OCI-LY7 (cell line): ENCODE measurements at regions not wholly inside any gene's neighbourhood (a gene's known extent, or its start where the extent isn't known, plus 50 kb on each side); places are given as distances from the start of the nearest gene placed in this dataset.

Experiments used
- BruUV-seq: library from RNA; stranded (reverse); fragments of 400-500 nt; replicated peaks from 2 replicates; lab custom pipeline; 2021; lab: Mats Ljungman, UMichigan
- CTCF ChIA-PET: fragments of 300-600 bp; sonication (Branson Sonifier 250); formaldehyde crosslinking; loops from one replicate; lab custom pipeline; 2022; ENCODE audit warnings: antibody characterized with exemption; ENCODE audit not compliant: unreplicated experiment; lab: Charles Lee
- POLR2A ChIA-PET: fragments of 300-600 bp; sonication (Branson Sonifier 250); formaldehyde crosslinking; loops from one replicate; lab custom pipeline; 2022; ENCODE audit warnings: antibody characterized with exemption; lab: Charles Lee
- DNase-seq: peaks from one replicate; pipeline ENCODE4 v3.0.0-alpha.2; 2015; ENCODE audit warnings: low spot score
- H2AFZ ChIP-seq: fragments of 200-600 bp; sonication (generic), shearing (Covaris generic); 2 replicates; pipeline ENCODE4 v1.6.1; 2014; ENCODE audit warnings: mild to moderate bottlenecking, antibody characterized with exemption, low read length, moderate library complexity
- H3K27ac ChIP-seq: fragments of 200-600 bp; sonication (generic); 2 replicates; pipeline ENCODE4 v1.5.1; 2014; ENCODE audit warnings: mixed run types, low read depth, mild to moderate bottlenecking, moderate library complexity, low read length, inconsistent platforms; ENCODE audit not compliant: poor library complexity, severe bottlenecking
- H3K36me3 ChIP-seq: fragments of 200-600 bp; sonication (generic); 2 replicates; pipeline ENCODE4 v1.6.1; 2014; ENCODE audit warnings: mild to moderate bottlenecking, antibody characterized with exemption, low read length, moderate library complexity, mixed read lengths; ENCODE audit not compliant: insufficient read depth
- H3K4me1 ChIP-seq: fragments of 200-600 bp; sonication (generic); 2 replicates; pipeline ENCODE4 v1.5.1; 2014; ENCODE audit warnings: mild to moderate bottlenecking, low read length; ENCODE audit not compliant: insufficient read depth, poor library complexity, severe bottlenecking
- H3K4me2 ChIP-seq: fragments of 200-600 bp; sonication (generic); 2 replicates; pipeline ENCODE4 v1.6.1; 2014; ENCODE audit warnings: mild to moderate bottlenecking, low read length
- H3K4me3 ChIP-seq: fragments of 200-600 bp; sonication (generic); 2 replicates; pipeline ENCODE4 v1.5.1; 2014; ENCODE audit warnings: mild to moderate bottlenecking, low read depth, low read length; ENCODE audit not compliant: poor library complexity, severe bottlenecking
- H3K79me2 ChIP-seq: fragments of 200-600 bp; sonication (generic); 2 replicates; pipeline ENCODE4 v1.6.1; 2016; ENCODE audit warnings: low read depth, mild to moderate bottlenecking, low read length, moderate library complexity, mixed read lengths; ENCODE audit not compliant: insufficient read depth
- H3K9me2 ChIP-seq: fragments of 200-600 bp; sonication (generic); 2 replicates; pipeline ENCODE4 v1.6.1; 2016; ENCODE audit warnings: mild to moderate bottlenecking, low read length, mixed read lengths; ENCODE audit not compliant: insufficient read depth
- H3K9me3 ChIP-seq: fragments of 200-600 bp; sonication (generic); 2 replicates; pipeline ENCODE4 v1.6.1; 2014; ENCODE audit warnings: mild to moderate bottlenecking, mixed run types, low read length, mixed read lengths
- H4K20me1 ChIP-seq: fragments of 200-600 bp; sonication (generic); 2 replicates; pipeline ENCODE4 v1.6.1; 2014; ENCODE audit warnings: mild to moderate bottlenecking, antibody characterized with exemption, low read length, moderate library complexity, mixed read lengths; ENCODE audit not compliant: insufficient read depth
- CTCF ChIP-seq: fragments of 200-600 bp; sonication (generic); conservative IDR thresholded peaks from 2 replicates; pipeline ENCODE4 v1.5.1; 2014; ENCODE audit warnings: mild to moderate bottlenecking, antibody characterized with exemption, low read length, moderate library complexity, mixed read lengths
- EZH2phosphoT487 ChIP-seq: fragments of 200-600 bp; sonication (generic); IDR thresholded peaks from 2 replicates; pipeline ENCODE4 v1.6.1; 2018; ENCODE audit warnings: low read depth, borderline replicate concordance, mild to moderate bottlenecking, mixed run types, antibody characterized with exemption, low read length, moderate library complexity, mixed read lengths
- intact Hi-C: fragments of 100-400 bp; cut with micrococcal nuclease; formaldehyde crosslinking; loops from one replicate; pipeline ENCODE4 v1.10.0; 2022; ENCODE audit not compliant: unreplicated experiment

- no peaks in the 10 kb centered on the region for H3K9me3 ChIP-seq
- no peak for DNase-seq
- H2AFZ ChIP-seq = no peak overlapping the region
- intact Hi-C loops = no loop called here
- TF ChIP-seq EZH2phosphoT487 (no peak), CTCF (no peak)
- CTCF ChIA-PET = no interaction called here
- H3K36me3 ChIP-seq = no peaks in the 10 kb centered on the region
- no peaks in the 10 kb centered on the region for H4K20me1 ChIP-seq
- POLR2A ChIA-PET = no interaction called here
- H3K4me1 ChIP-seq = no peaks in the 10 kb centered on the region
- H3K79me2 ChIP-seq = no peaks in the 10 kb centered on the region
- no peak overlapping the region for H3K4me3 ChIP-seq
- H3K9me2 ChIP-seq = no peaks in the 10 kb centered on the region
- H3K27ac ChIP-seq = no peak overlapping the region
- H3K4me2 ChIP-seq = no peak overlapping the region
- no TSS peak for BruUV-seq
These were observed 882.2 kb downstream of the TYW1 start for GRCh38 chr7:67878808-67879207.

- intact Hi-C loops = no loop called here
- Histone ChIP-seq H2AFZ (no peak overlapping the region), H3K4me3 (no peak overlapping the region), H3K36me3 (no peaks in the 10 kb centered on the region), H3K9me3 (no peaks in the 10 kb centered on the region), H3K9me2 (no peaks in the 10 kb centered on the region), H3K4me2 (no peak overlapping the region), H3K27ac (no peak overlapping the region), H3K79me2 (no peaks in the 10 kb centered on the region), H3K4me1 (no peaks in the 10 kb centered on the region), H4K20me1 (no peaks in the 10 kb centered on the region)
- ChIA-PET POLR2A (no interaction called here), CTCF (no interaction called here)
- TF ChIP-seq CTCF (no peak), EZH2phosphoT487 (no peak)
- DNase-seq = no peak
- no TSS peak for BruUV-seq
These were observed 886.2 kb downstream of the TYW1 start for GRCh38 chr7:67882843-67883242.

- no TSS peak for BruUV-seq
- CTCF ChIA-PET = no interaction called here
- no peak for TF ChIP-seq EZH2phosphoT487
- TF ChIP-seq CTCF = no peak
These were observed 893.7 kb downstream of the TYW1 start for GRCh38 chr7:67890316-67890715.

More at GRCh38 chr7:67890316-67890715, 893.7 kb downstream of the TYW1 start:
- no peak for DNase-seq
- intact Hi-C loops = no loop called here
- H3K4me1 ChIP-seq = no peaks in the 10 kb centered on the region
- H3K27ac ChIP-seq = no peak overlapping the region
- no peaks in the 10 kb centered on the region for H3K9me2 ChIP-seq
- H2AFZ ChIP-seq = no peak overlapping the region
- no peak overlapping the region for H3K4me3 ChIP-seq
- POLR2A ChIA-PET = no interaction called here
- H3K79me2 ChIP-seq = no peaks in the 10 kb centered on the region
- H3K36me3 ChIP-seq = no peaks in the 10 kb centered on the region
- H3K4me2 ChIP-seq = no peak overlapping the region
- H3K9me3 ChIP-seq = no peaks in the 10 kb centered on the region
- H4K20me1 ChIP-seq = no peaks in the 10 kb centered on the region
